Caki2 (cell line): ENCODE measurements at regions not wholly inside any gene's neighbourhood (a gene's known extent, or its start where the extent isn't known, plus 50 kb on each side); places are given as distances from the start of the nearest gene placed in this dataset.

ENCODE experiments used
- DNase-seq: peaks from one replicate; pipeline ENCODE4 v3.0.0-alpha.2; 2015; ENCODE audit warnings: low read depth
- in situ Hi-C: cut with HindIII; loops from 2 replicates; pipeline ENCODE4 v1.10.0; 2016; ENCODE audit warnings: low sequenced_read_pairs, low pct_unique_long_range_greater_than_20kb, mixed read lengths

GRCh38 chr11:23556163-23556750 is 696.0 kb upstream of the CCDC179 start:
- in situ Hi-C loops: no loop called here
- DNase-seq: no peak

- in situ Hi-C loops: no loop called here
- no peak for DNase-seq
Observed at GRCh38 chr11:23563591-23563990, 703.3 kb upstream of the CCDC179 start.

DNA sequence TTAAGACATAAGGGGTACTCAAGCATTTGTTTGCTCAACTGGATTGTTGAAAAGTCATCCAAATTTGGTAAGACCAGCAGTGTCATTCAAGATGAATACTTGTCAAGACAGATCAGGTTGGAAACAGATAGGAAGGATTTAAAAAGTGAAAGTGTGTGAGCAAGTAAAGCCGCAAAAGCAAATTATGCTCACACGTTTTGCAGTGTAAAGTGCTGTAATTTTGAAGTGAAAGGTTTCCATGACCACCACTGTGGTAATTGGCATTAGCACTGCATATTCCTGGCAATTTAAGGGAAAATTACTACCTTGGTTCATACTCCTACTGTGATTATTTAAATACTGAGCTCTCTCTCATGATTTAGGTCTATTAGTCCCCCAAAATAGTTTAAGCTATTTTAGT is 704.1 kb upstream of the CCDC179 start:
- DNase-seq: no peak
- in situ Hi-C loops: no loop called here

- no peak for DNase-seq
- in situ Hi-C loops: no loop called here
Observed at GRCh38 chr11:23569134-23569533, 708.9 kb upstream of the CCDC179 start.

DNA sequence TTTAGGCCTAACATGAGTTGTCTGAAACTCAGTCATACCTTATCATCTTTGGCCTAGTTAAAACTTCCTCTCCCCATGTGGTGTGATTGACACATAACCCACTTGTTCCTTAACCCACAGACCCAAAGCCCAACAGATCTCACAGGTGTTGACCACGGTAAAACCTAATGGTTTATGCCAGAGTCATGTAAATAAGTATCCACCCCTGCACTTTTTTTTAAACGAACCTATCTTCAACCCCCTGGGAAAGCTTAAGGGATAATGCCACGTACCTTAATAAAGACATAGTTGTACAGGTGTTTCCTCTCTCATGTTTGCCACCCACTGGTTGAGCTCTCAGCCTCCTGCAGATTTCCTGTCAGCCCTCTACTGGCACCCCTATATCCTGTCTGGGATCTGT is 709.3 kb upstream of the CCDC179 start:
- in situ Hi-C loops: no loop called here
- DNase-seq: no peak

DNA sequence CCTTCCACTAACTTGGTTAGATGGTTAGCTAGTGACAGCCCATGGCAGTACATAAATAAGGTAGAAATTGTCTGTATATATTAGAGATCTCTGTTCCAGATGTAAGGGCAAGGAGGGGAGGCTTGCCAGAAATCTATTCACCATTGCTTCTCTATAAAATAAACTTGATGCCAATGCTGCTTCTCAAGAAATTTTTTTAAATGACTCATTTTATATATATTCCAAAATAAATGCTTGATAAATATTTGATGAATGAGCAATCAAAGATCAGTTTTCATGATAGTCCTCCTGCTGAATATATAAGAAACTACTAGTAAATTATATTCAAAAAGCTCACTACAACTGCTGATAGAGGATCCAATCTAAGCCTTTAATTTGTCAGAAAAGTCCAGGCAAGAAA is 710.6 kb upstream of the CCDC179 start:
- in situ Hi-C loops: no loop called here
- DNase-seq: no peak

DNA sequence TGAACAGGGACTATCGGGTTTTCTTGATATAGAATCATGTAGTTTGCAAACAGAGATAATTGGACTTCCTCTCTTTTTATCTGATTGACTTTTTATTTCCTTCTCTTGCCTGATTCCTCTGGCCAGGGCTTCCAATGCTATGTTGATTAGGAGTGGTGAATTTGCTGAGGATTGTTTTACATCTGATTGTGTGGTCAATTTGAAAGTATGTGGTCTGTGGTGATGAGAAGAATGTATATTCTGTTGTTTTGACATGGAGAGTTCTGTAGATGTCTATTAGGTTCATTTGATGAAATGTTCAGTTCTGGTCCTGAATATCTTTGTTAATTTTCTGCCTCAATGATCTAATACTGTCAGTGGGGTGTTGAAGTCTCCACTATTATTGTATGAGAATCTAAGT is 713.2 kb upstream of the CCDC179 start:
- DNase-seq: no peak
- in situ Hi-C loops: no loop called here

GRCh38 chr11:23574149-23574548 is 713.9 kb upstream of the CCDC179 start:
- in situ Hi-C loops: no loop called here
- DNase-seq: no peak

GRCh38 chr11:23577296-23577695 is 717.0 kb upstream of the CCDC179 start:
- in situ Hi-C loops: no loop called here

GRCh38 chr11:23585416-23586104 is 725.3 kb upstream of the CCDC179 start:
- in situ Hi-C loops: no loop called here
- DNase-seq: no peak

More at GRCh38 chr11:23577296-23577695, 717.0 kb upstream of the CCDC179 start:
- no peak for DNase-seq

DNA sequence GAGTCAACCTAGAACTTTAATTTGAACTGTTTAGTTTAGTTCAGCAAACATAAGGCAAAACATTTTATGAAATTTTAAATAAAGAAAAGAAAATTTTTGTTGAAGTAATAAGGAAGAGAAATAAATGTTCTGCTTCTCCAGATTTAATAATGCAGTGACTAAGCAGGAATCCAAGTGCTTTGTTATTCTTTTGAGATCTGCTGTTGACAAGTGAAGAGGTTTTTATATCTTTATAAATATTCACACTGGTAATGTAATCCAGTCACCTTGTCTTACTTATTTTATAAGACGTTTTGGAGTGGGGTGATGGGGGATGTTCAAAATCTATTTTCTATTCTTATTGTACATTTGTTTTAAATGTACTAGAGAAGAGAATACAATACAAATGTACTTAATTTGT is 725.9 kb upstream of the CCDC179 start:
- in situ Hi-C loops: no loop called here

DNA sequence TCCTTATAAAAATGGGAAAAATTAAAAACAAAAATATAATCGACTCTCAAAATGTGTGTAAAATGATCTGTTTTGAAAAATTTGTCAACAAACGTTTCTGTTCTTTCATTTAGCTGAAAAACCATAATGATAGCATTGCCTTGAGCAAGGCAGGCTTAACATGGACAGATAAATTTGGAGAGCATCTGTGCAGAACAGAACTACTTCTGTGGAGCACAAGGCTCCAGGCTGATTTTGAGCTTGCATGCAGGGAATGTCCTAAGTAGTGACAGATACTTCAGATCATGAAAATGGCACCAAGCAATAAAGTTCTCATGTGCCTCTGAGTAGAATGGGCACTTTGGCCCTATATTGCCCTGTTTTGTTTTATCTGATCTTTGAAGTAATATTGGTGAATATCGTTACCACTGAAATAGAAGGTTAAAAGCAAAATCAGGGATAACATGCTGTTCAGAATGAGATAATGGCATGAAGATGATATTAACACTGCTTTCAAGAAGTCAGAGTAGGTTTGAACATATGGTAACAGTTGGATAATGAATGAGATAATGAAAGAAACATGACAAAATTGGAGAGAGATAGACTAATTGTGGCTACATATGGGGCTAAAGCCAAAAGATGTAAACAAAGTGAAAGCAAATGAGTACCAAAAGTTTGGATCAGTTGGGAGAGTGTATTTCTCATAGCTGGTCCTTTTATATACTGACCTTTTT is 730.5 kb upstream of the CCDC179 start:
- no peak for DNase-seq
- in situ Hi-C loops: no loop called here

More for the DNA sequence above, 725.9 kb upstream of the CCDC179 start:
- DNase-seq: no peak

GRCh38 chr11:23594755-23595154 is 734.5 kb upstream of the CCDC179 start:
- no peak for DNase-seq
- in situ Hi-C loops: no loop called here

GRCh38 chr11:23604966-23605365 is 744.7 kb upstream of the CCDC179 start:
- no peak for DNase-seq
- in situ Hi-C loops: no loop called here

GRCh38 chr11:23606191-23606590 is 745.9 kb upstream of the CCDC179 start:
- in situ Hi-C loops: no loop called here

DNA sequence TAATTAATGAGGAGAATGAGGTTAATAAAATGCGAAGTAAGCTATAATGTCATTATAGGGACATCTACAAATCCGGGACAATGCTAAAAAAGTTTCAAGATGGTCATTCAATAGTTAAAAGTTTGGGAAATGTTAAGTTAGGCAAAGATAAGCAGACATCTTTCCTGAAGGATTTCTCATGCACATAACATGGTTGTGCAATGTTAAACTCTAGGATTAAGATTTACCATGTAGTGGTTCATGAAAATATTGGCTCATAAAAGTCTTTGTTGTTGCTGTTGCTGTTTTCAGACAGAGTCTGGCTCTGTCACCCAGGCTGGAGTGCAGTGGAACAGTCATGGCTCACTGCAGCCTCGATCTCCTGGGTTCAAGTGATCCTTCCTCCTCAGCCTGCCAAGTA is 751.5 kb upstream of the CCDC179 start:
- in situ Hi-C loops: no loop called here
- DNase-seq: no peak

More at GRCh38 chr11:23606191-23606590, 745.9 kb upstream of the CCDC179 start:
- DNase-seq: no peak

- no peak for DNase-seq
- in situ Hi-C loops: no loop called here
Observed at GRCh38 chr11:23620617-23621016, 760.3 kb upstream of the CCDC179 start.

DNA sequence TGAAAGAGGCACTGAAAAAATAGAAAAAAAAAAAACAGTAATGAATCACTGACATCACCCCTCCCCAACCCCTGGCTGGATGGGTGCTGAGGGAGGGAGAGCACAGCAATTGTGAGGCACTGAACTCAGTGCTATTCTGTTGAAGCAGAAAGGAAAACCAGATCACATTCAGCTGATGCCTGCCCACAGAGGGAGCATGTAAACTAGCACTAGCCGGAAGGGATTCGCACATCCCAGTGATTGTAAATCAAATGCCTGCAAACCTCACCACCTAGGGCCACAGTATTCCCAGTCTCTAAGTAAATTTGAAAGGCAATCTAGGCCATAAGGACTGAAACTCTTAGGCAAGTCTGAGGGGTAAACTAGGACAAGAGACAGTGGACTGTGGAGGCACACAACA is 772.0 kb upstream of the CCDC179 start:
- no peak for DNase-seq
- in situ Hi-C loops: no loop called here

- DNase-seq: no peak
- in situ Hi-C loops: no loop called here
Observed at GRCh38 chr11:23644443-23644842, 784.2 kb upstream of the CCDC179 start.
